Naive thymus-derived CD4-positive, alpha-beta T cell (primary cell): ENCODE measurements at regions not wholly inside any gene's neighbourhood (a gene's known extent, or its start where the extent isn't known, plus 50 kb on each side); places are given as distances from the start of the nearest gene placed in this dataset.

Experiments
- ATAC-seq: fragments of 150-1000 bp; cut with Tn5 transposase; 2 replicates; pipeline ENCODE4 v1.10.0; 2021; ENCODE audit warnings: mild to moderate bottlenecking, moderate library complexity
- CTCF ChIA-PET: fragments of 350-600 bp; sonication (Branson Sonifier 250); formaldehyde crosslinking; loops from one replicate; lab custom pipeline; 2021; ENCODE audit warnings: antibody characterized with exemption; lab: Charles Lee
- POLR2A ChIA-PET: fragments of 350-600 bp; sonication (Branson Sonifier 250); formaldehyde crosslinking; loops from one replicate; lab custom pipeline; 2021; ENCODE audit warnings: antibody characterized with exemption, inconsistent platforms; lab: Charles Lee
- DNase-seq, 9 donors: peaks; one replicate each; pipeline versions ENCODE4 v3.0.0 to v3.0.0-alpha.2; 2020 to 2022; ENCODE audit warnings: mixed read lengths in 1 of 9
- H3K27ac ChIP-seq: one replicate; pipeline ENCODE4 v1.7.0; 2013; ENCODE audit warnings: mild to moderate bottlenecking, low read depth, low read length, moderate library complexity
- H3K27me3 ChIP-seq, 2 donors: one replicate each; pipeline ENCODE4 v1.7.0; 2013; ENCODE audit warnings: low read length in 2 of 2, mild to moderate bottlenecking in 2 of 2, moderate library complexity in 2 of 2; ENCODE audit not compliant: control insufficient read depth in 2 of 2, insufficient read depth in 2 of 2
- H3K36me3 ChIP-seq, 3 experiments: 1 replicate in 2 of 3; 2 replicates in 1 of 3; pipeline ENCODE4 v1.7.0; 2013; ENCODE audit warnings: low read length in 3 of 3, mild to moderate bottlenecking in 3 of 3, moderate library complexity in 1 of 3; ENCODE audit not compliant: insufficient read depth in 3 of 3, control insufficient read depth in 2 of 3
- H3K4me1 ChIP-seq, 2 donors: one replicate each; pipeline ENCODE4 v1.7.0; 2013; ENCODE audit warnings: low read length in 2 of 2, mild to moderate bottlenecking in 2 of 2, moderate library complexity in 1 of 2; ENCODE audit not compliant: control insufficient read depth in 2 of 2, insufficient read depth in 2 of 2
- H3K4me3 ChIP-seq: 2 replicates; pipeline ENCODE4 v1.7.0; 2013; ENCODE audit warnings: mild to moderate bottlenecking, low read length
- H3K9me3 ChIP-seq, 3 experiments: 1 replicate in 2 of 3; 2 replicates in 1 of 3; pipeline ENCODE4 v1.7.0; 2013; ENCODE audit warnings: low read length in 3 of 3; ENCODE audit not compliant: control insufficient read depth in 2 of 3
- H3K27ac Mint-ChIP-seq, 9 donors: one replicate each; pipeline ENCODE4 v1.8.0; 2020 to 2022; ENCODE audit warnings: mixed read lengths in 9 of 9, mild to moderate bottlenecking in 8 of 9, moderate library complexity in 5 of 9, inconsistent platforms in 2 of 9
- H3K27me3 Mint-ChIP-seq, 5 donors: one replicate each; pipeline ENCODE4 v1.8.0; 2021 to 2022; ENCODE audit warnings: mixed read lengths in 5 of 5, mild to moderate bottlenecking in 1 of 5
- H3K36me3 Mint-ChIP-seq, 5 donors: one replicate each; pipeline ENCODE4 v1.8.0; 2020 to 2022; ENCODE audit warnings: mixed read lengths in 5 of 5, mild to moderate bottlenecking in 3 of 5, inconsistent platforms in 1 of 5
- H3K4me1 Mint-ChIP-seq, 7 donors: one replicate each; pipeline ENCODE4 v1.8.0; 2020 to 2022; ENCODE audit warnings: mixed read lengths in 7 of 7, mild to moderate bottlenecking in 3 of 7, inconsistent platforms in 1 of 7
- H3K4me3 Mint-ChIP-seq, 10 donors: one replicate each; pipeline ENCODE4 v1.8.0; 2020 to 2022; ENCODE audit warnings: mild to moderate bottlenecking in 10 of 10, mixed read lengths in 10 of 10, moderate library complexity in 6 of 10, inconsistent platforms in 2 of 10
- H3K9me3 Mint-ChIP-seq, 11 donors: one replicate each; pipeline ENCODE4 v1.8.0; 2020 to 2022; ENCODE audit warnings: mixed read lengths in 11 of 11, mild to moderate bottlenecking in 4 of 11, inconsistent platforms in 1 of 11, moderate library complexity in 1 of 11
- intact Hi-C, 2 donors: fragments of 100-400 bp; cut with micrococcal nuclease; formaldehyde crosslinking; loops; one replicate each; pipeline ENCODE4 v1.15.1; 2023

DNA sequence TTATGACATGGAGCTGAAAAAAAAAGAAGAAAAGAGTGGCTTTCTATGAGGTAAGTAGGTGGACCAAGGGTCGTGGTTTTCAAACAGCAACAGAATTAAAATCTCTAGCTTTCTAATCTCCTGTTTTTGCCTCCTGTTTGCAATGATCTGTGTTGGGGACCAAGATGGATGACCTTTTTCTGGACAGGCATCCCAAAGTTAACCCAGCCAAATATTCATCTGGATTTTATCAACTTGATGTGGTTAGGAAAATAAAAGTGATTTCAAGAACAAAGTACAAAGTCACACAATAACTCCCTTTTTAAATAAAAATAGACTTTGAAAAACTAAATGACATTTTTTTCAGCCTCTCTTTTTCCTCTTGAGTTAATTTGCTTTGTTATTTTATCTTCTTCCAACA lies 282.1 kb upstream of the PRDM1 start:
- ChIA-PET POLR2A (no interaction called here), CTCF (no interaction called here)
- H3K9me3 Mint-ChIP-seq: peaks cover 0 to 18% (median 0%) of the 10 kb centered on the region in 11 donors
- H3K9me3 ChIP-seq: no peaks in the 10 kb centered on the region
- ATAC-seq (no peak), DNase-seq (no peak)
- peaks cover 0 to 35% (median under 1%) of the 10 kb centered on the region in 7 donors for H3K4me1 Mint-ChIP-seq
- no peak overlapping the region for H3K27ac ChIP-seq
- H3K4me3 Mint-ChIP-seq: no peak overlapping the region
- H3K27me3 ChIP-seq: no peaks in the 10 kb centered on the region
- H3K27me3 Mint-ChIP-seq: peaks cover 0 to 3% (median 0%) of the 10 kb centered on the region in 5 donors
- no peaks in the 10 kb centered on the region for H3K36me3 ChIP-seq
- peaks cover 0 to 30% (median 0%) of the 10 kb centered on the region in 5 donors for H3K36me3 Mint-ChIP-seq
- intact Hi-C loops: no loop called here
- H3K4me3 ChIP-seq: no peak overlapping the region
- H3K27ac Mint-ChIP-seq: no peak overlapping the region
- peaks cover 0 to 12% of the 10 kb centered on the region in 2 donors for H3K4me1 ChIP-seq

DNA sequence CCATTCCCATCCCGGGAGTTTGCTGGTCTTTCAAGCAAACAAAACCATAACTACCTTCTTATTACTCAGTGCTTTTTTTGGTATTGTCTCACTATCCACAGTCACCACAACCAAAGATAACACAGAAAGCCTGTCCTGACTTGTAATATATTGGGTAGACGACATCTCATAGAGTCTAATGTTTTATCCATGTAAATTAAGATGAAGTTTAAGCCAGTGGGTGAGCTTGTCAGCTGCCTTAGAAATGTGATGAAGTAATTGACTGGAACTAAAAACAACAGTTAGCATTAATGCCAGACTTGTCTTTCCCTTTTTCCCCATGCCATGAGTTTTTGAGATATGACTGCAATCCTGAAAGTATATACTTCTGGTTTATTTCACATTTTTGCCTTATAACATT lies 282.7 kb upstream of the PRDM1 start:
- ChIA-PET CTCF (no interaction called here), POLR2A (no interaction called here)
- no peak for DNase-seq
- Mint-ChIP-seq H3K4me3 (no peak overlapping the region), H3K9me3 (peaks cover 0 to 17% (median 0%) of the 10 kb centered on the region in 11 donors), H3K4me1 (peaks cover 0 to 32% (median 0%) of the 10 kb centered on the region in 7 donors), H3K27me3 (peaks cover 0 to 3% (median 0%) of the 10 kb centered on the region in 5 donors), H3K27ac (no peak overlapping the region), H3K36me3 (peaks cover 0 to 29% (median 0%) of the 10 kb centered on the region in 5 donors)
- H3K4me3 ChIP-seq: no peak overlapping the region
- no peaks in the 10 kb centered on the region for H3K36me3 ChIP-seq
- ATAC-seq: no peak
- H3K27me3 ChIP-seq: no peaks in the 10 kb centered on the region
- H3K4me1 ChIP-seq: peaks cover 0 to 6% of the 10 kb centered on the region in 2 donors
- H3K9me3 ChIP-seq: no peaks in the 10 kb centered on the region
- intact Hi-C loops: no loop called here
- no peak overlapping the region for H3K27ac ChIP-seq

DNA sequence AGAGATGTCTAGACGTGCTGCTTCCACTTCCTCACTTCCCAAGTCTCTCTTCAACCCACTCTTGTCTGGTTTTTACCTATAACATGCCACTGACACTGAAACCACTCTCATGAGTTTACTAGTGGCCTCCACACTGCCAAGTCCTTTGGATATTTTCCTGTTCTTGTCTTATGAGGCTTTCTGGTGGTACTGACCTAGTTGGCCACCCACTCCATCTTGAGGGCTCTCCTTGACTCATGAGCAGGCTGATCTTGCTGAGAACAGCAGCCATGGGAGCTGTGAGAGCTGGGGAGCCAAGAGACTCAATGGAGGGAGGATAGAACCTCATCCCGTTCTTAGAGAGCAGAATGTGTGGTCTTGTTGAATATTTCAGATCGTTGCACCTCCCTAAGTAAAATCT lies 283.4 kb upstream of the PRDM1 start:
- H3K36me3 ChIP-seq: no peaks in the 10 kb centered on the region
- no peaks in the 10 kb centered on the region for H3K4me1 ChIP-seq
- H3K4me3 Mint-ChIP-seq: no peak overlapping the region
- no peak for DNase-seq
- ChIA-PET POLR2A (no interaction called here), CTCF (interaction anchor here (0.6 kb wide), 1 partner anchor 32 kb away, joined by 3 read pairs; no protein-coding TSS in a partner anchor)
- H3K27ac ChIP-seq: no peak overlapping the region
- H3K36me3 Mint-ChIP-seq: peaks cover 0 to 23% (median 0%) of the 10 kb centered on the region in 5 donors
- H3K4me1 Mint-ChIP-seq: peaks cover 0 to 31% (median 0%) of the 10 kb centered on the region in 7 donors
- peaks cover 0 to 11% (median 0%) of the 10 kb centered on the region in 11 donors for H3K9me3 Mint-ChIP-seq
- H3K27me3 Mint-ChIP-seq: peaks cover 0 to 3% (median 0%) of the 10 kb centered on the region in 5 donors
- intact Hi-C loops: no loop called here
- ATAC-seq: no peak
- H3K4me3 ChIP-seq: no peak overlapping the region
- H3K9me3 ChIP-seq: no peaks in the 10 kb centered on the region
- no peak overlapping the region for H3K27ac Mint-ChIP-seq
- H3K27me3 ChIP-seq: no peaks in the 10 kb centered on the region

DNA sequence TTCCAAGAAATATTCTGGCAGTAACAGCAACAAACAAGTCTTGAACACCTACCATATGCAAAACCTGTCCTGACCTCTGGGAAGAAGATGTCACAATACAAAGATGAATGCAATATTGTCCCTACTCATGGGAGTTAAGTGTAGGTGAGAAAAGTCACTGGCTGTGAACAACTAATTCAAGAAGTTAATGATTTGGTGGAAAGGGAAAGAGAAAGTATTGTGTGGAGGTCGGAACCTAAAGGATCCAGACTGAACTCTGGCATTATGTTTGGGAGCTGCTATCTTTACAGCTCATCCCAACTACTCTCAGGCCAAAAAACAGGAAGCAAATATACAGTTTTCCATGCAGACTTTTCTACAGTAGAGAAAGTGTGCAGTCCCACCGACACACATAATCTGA lies 285.3 kb upstream of the PRDM1 start:
- intact Hi-C loops: no loop called here
- Mint-ChIP-seq H3K36me3 (peaks cover 0 to 16% (median 0%) of the 10 kb centered on the region in 5 donors), H3K4me1 (peaks cover 0 to 40% (median 0%) of the 10 kb centered on the region in 7 donors), H3K27ac (no peak overlapping the region), H3K9me3 (peaks cover 0 to 4% (median 0%) of the 10 kb centered on the region in 11 donors), H3K4me3 (no peak overlapping the region), H3K27me3 (peaks cover 0 to 3% (median 0%) of the 10 kb centered on the region in 5 donors)
- no peak overlapping the region for H3K4me3 ChIP-seq
- CTCF ChIA-PET: no interaction called here
- H3K4me1 ChIP-seq: no peaks in the 10 kb centered on the region
- H3K27ac ChIP-seq: no peak overlapping the region
- no peaks in the 10 kb centered on the region for H3K27me3 ChIP-seq
- ATAC-seq (no peak), DNase-seq (no peak)
- H3K36me3 ChIP-seq: no peaks in the 10 kb centered on the region
- no peaks in the 10 kb centered on the region for H3K9me3 ChIP-seq
- POLR2A ChIA-PET: no interaction called here

DNA sequence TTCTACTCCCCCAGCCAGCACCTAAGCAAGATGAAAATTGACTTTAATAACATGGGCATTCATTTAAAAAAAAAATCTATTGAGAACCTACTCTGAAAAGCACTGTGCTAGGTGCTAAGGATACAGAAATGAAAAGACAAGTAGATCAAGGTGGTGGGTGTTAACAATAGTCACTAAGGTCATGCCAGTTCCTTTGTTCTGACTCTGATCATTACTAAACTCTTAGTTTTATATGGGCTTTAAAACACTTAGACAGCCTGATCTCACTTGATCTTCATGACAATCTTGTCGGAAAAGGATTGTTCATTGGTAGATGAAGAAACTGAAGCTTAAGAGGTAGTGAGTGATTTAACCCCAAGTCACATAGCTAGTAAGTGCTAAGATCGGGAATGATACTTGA lies 285.7 kb upstream of the PRDM1 start:
- no peak overlapping the region for H3K4me3 Mint-ChIP-seq
- H3K9me3 ChIP-seq: no peaks in the 10 kb centered on the region
- intact Hi-C loops: no loop called here
- no peak overlapping the region for H3K27ac ChIP-seq
- H3K4me1 Mint-ChIP-seq: peaks cover 0 to 45% (median 0%) of the 10 kb centered on the region in 7 donors
- peaks cover 0 to 4% (median 0%) of the 10 kb centered on the region in 11 donors for H3K9me3 Mint-ChIP-seq
- H3K27ac Mint-ChIP-seq: no peak overlapping the region
- no peaks in the 10 kb centered on the region for H3K4me1 ChIP-seq
- H3K27me3 ChIP-seq: no peaks in the 10 kb centered on the region
- H3K36me3 ChIP-seq: no peaks in the 10 kb centered on the region
- no peak for DNase-seq
- POLR2A ChIA-PET: no interaction called here
- peaks cover 0 to 3% (median 0%) of the 10 kb centered on the region in 5 donors for H3K27me3 Mint-ChIP-seq
- ATAC-seq: no peak
- H3K4me3 ChIP-seq: no peak overlapping the region
- peaks cover 0 to 16% (median 0%) of the 10 kb centered on the region in 5 donors for H3K36me3 Mint-ChIP-seq
- CTCF ChIA-PET: no interaction called here

DNA sequence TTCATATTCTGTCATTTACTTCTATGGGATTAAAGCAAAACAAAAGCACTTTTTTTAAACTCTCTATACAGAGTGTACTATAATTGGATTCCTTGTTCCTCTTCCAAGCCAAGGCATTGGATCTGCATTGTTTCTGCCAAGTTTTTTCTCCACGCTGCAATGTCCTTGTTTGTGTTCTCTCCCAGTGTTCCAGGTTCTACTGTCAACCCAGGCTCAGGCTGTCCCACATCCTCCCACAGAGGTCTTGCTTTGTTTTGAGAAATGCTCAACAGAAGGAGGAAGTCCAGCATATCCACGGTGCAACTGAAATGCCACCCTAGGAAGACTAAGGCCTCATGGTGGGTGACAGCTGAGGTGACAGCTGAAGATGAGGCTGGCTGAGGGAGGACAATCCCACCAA lies 287.1 kb upstream of the PRDM1 start:
- H3K27ac ChIP-seq: no peak overlapping the region
- H3K4me3 ChIP-seq: no peak overlapping the region
- ATAC-seq (no peak), DNase-seq (no peak)
- H3K4me3 Mint-ChIP-seq: no peak overlapping the region
- peaks cover 0 to 57% (median 0%) of the 10 kb centered on the region in 7 donors for H3K4me1 Mint-ChIP-seq
- peak overlapping the region in 1 of 9 donors; percentile 36 for H3K27ac Mint-ChIP-seq
- no peaks in the 10 kb centered on the region for H3K36me3 ChIP-seq
- peaks cover 0 to 16% (median 0%) of the 10 kb centered on the region in 5 donors for H3K36me3 Mint-ChIP-seq
- intact Hi-C loops: loop anchor here in 1 of 2 donors (10.0 kb wide), 1 partner anchor 716 kb away; no protein-coding TSS in a partner anchor
- POLR2A ChIA-PET: no interaction called here
- H3K9me3 ChIP-seq: no peaks in the 10 kb centered on the region
- H3K27me3 Mint-ChIP-seq: peaks cover 0 to 3% (median 0%) of the 10 kb centered on the region in 5 donors
- no peaks in the 10 kb centered on the region for H3K27me3 ChIP-seq
- peaks cover 0 to 4% (median 0%) of the 10 kb centered on the region in 11 donors for H3K9me3 Mint-ChIP-seq
- CTCF ChIA-PET: no interaction called here
- no peaks in the 10 kb centered on the region for H3K4me1 ChIP-seq

DNA sequence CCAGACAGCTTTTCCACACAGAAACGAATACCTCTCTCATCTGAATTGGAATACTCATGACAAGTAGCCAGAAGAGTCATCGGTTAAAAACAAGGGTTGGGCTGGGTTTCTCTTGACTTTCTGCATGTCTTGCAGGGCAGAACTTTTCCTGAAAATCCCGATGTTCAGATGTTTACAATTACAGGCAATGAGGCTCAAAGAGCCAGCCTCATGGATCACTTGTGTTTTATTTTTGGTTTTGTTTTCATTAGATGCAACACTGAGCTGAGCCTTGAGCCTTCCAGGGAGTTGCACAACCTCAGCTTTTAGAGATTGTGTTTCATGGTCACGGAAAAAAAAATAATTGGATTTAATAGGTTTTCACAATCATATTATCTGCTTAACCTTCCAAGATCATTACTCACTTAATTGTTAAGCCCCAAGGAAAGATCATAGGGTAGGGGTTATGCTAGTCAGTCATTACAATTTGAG lies 288.1 kb upstream of the PRDM1 start:
- Mint-ChIP-seq H3K27me3 (peaks cover 0 to 3% (median 0%) of the 10 kb centered on the region in 5 donors), H3K36me3 (peaks cover 0 to 19% (median 0%) of the 10 kb centered on the region in 5 donors), H3K4me3 (no peak overlapping the region), H3K9me3 (peaks cover 0 to 4% (median 0%) of the 10 kb centered on the region in 11 donors), H3K4me1 (peaks cover under 1 to 67% (median 4%) of the 10 kb centered on the region in 7 donors), H3K27ac (no peak overlapping the region)
- Histone ChIP-seq H3K4me1 (no peaks in the 10 kb centered on the region), H3K9me3 (no peaks in the 10 kb centered on the region), H3K27ac (no peak overlapping the region), H3K4me3 (no peak overlapping the region), H3K27me3 (no peaks in the 10 kb centered on the region), H3K36me3 (no peaks in the 10 kb centered on the region)
- POLR2A ChIA-PET: interaction anchor here (0.7 kb wide), 1 partner anchor 19 kb away, joined by 3 read pairs; no protein-coding TSS in a partner anchor
- CTCF ChIA-PET: no interaction called here
- DNase-seq: no peak
- intact Hi-C loops: loop anchor here in 1 of 2 donors (10.0 kb wide), 1 partner anchor 717 kb away; no protein-coding TSS in a partner anchor
- no peak for ATAC-seq
